ENCODE measurements at regions not wholly inside any gene's neighbourhood (a gene's known extent, or its start where the extent isn't known, plus 50 kb on each side); places are given as distances from the start of the nearest gene placed in this dataset.

DNA sequence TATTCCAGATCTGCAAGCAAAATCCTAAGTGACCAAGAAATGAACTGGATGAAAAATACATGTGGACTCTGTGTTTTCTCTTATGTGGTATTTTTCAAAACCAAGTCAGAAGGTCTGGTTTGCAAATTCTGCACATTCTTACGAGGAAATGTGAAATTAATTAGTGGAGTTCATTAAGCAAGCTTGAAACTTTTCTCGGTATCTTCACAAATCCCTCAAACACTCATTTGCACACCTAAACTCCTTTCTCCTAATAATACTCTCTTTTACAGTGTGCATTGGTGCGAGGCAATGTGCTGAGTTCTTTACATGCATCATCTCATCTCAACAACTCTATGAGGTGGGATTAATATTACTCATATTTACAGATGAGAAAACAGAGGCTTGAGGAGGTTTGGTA is 82.1 kb downstream of the MTERF1 start:
- FAIRE-seq, result no peak

DNA sequence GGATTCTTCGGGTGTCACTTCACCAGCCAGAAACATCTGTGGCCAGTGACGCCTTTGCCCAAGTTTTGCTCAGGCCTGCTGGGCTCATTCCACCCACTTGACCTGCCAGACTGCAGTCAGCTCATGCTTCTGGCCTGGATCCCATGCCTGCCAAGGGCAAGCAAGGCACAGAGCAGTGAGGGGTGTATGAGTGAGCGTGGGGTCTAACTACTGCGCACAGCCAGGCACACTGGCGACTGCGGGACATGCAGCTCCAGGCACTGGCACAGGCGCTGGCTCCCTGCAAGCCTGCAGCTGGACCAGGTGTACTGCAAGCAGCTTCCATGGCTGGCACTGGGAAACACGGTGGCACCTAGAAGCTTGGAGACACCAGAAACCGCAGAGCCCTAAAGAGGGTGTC is 80.1 kb downstream of the MTERF1 start:
- FAIRE-seq, result no peak

DNA sequence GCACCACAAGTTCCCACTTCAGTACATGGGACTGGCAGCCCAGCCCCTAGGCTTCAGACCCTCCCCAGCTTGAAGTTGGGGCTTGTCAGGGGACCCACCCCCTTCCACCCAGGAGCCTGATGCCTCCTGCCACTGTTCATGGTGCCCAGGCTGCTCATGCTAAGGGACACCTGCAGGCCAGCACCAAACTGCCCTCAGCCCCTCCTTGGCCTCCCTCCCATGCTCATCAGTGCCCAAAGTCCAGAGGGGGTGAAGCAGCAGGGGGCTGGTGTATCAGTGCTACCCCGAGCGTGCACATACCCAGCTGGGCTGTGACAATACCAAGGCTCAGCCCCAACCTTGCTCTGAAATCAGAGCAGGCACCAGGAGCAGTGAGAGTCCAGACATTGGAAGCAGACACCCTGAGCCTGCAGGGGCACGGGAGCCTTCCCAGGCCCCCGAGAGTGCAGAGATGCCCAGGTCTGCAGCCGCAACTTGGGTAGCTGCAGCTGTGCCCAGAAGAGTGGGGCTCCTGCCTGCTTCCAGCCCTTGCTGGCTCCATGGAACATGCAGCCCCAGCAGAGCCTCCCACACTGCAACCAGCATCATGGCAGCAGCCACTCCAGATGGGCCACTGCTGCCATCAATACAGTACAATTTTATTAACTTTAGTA is 79.0 kb downstream of the MTERF1 start:
- no peak for FAIRE-seq

DNA sequence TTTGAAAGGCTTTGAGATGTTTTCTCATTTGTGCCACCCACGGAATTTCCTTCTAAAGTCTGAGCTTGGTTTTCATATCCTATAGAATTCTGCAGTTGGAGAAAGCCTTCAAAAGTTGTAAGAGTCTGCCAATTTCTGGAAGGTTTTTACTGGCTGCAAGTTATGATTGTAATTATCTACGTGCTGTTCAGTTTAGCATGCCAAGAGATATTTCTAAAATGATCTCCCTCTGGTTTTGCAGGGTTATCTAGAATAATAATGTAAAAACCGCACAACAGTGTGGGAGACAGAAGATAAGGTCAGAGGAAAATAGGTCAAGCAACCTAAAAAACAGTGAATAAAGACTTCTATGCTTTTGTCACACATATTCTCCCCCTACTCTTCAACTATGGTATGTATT is 69.3 kb downstream of the MTERF1 start:
- FAIRE-seq, result no peak

DNA sequence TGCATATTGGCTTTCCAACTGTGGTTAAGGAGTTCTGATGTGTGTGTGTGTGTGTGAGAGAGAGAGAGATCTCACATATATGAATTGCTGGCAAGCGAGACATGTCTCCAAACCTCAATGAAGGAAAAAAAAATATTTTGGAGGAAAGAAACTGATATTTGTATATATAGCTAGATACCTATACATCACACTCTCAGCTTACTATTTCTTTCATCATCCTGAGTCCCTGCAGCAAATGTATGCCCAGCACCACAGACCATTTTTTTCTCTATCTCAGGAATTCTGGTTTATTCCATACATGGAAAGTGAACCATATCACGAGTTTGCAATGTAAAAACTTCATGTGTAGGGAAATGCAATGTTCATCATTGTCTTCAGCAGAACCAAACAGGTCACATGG is 68.9 kb downstream of the MTERF1 start:
- no peak for FAIRE-seq

DNA sequence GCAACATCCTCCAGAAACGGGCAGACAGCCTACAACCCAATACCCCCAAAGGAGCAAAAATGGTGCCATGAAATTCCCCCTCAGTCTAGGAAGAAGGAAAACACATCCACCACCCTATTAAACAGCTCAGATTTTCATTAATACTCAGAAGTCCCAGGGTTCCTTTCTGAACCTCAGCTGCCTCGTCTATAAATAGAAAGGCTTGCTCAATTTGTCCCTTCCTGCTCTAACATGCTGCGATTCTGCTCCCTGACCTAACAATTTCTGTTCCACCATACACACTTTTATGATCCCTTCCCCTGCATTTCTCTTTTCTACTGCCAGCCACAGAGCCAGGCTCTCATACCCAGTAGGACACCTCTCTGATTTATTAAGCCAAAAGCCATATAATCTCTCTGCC is 68.1 kb downstream of the MTERF1 start:
- FAIRE-seq, result no peak

DNA sequence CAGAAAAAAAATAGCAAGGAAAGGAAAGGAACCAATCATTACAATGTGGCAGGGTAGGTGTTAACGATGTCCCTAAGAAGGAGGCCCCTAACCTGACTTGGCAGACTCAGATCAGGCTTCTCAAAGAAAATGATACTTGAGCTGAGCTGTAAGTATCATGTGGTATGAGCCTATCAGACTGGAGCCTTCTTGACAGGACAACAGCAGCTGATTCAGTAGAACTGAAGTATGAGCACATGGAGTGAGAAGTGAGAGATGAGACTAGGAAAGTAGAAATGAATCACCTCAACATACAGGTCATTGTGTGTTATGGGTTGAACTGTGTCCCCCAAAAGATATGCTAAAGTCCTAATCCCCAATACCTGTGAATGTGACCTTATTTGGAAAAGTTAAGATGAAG is 66.3 kb downstream of the MTERF1 start:
- no peak for FAIRE-seq
